ENCODE measurements at regions not wholly inside any gene's neighbourhood (a gene's known extent, or its start where the extent isn't known, plus 50 kb on each side); places are given as distances from the start of the nearest gene placed in this dataset.
"Not testable (repeated sequence)": the region's sequence is repeated elsewhere in the genome, so short reads cannot be mapped to it uniquely, and the experiment has no call there.

DNA sequence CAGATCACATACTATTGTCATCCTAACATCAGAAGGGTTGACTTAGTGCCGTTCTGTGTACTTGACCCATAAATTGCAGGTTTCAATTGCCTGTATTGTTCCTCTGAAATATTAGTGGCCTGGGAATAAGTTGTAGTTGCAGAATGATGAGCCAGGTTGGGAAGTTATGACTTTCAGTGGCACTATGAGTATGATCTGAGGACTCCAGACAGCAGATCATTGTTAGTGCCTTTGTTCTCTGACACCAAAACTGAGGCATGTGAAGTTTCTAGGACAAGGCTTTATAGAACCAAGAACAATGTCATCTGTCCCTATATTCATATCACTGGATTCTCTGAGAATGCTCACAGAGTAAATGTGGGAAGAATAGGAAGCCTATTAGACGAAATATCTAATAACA, 403.7 kb downstream of the STK39 start:
- DNase-seq (ENCODE audit: low read depth in 2 of 2), result no peak

DNA sequence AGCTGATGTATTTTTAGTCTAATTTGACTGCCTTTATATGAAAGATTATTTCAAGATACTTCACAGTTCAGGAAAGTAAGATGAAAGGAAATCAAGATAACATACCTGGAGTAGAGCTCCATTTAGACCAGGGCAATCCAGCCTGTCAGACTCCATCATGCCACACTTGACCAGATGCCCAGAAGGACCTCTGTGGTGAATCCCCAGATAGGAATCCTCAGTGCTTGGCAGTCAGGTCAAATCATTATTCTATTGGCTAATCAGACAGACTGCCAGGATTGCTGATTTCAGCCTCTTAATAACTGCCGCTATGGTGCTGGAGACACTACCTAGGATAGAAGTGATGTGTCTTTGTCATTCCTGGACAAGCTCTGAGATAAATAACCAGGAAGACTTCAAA, 404.2 kb downstream of the STK39 start:
- DNase-seq (ENCODE audit: low read depth in 2 of 2), result no peak

DNA sequence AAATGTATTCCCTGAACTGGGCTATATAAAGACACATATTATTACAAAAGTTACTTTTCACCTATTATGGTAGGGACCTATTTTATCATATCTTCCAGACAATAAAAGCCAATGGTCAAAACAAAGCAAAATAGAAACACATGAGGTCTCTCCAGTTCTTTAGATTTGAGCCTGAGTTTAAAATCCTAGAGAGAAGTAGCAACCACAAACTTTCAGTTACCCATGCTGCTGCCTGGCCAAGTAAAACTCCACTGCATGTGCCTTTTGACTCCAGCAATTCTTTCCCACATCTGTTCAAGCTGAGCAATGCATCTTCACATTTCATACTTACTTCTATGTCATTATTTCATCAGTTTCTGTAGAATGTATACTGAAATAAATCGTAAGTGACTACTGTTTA, 405.3 kb downstream of the STK39 start:
- no peak for DNase-seq (ENCODE audit: low read depth in 2 of 2)

DNA sequence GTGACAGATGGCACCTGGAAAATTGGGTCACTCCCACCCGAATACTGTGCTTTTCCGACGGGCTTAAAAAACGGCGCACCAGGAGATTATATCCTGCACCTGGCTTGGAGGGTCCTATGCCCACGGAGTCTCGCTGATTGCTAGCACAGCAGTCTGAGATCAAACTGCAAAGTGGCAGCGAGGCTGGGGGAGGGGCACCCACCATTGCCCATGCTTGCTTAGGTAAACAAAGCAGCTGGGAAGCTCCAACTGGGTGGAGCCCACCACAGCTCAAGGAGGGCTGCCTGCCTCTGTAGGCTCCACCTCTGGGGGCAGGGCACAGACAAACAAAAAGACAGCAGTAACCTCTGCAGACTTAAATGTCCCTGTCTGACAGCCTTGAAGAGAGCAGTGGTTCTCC, 412.1 kb downstream of the STK39 start:
- DNase-seq (ENCODE audit: low read depth in 2 of 2), result not testable (repeated sequence)

DNA sequence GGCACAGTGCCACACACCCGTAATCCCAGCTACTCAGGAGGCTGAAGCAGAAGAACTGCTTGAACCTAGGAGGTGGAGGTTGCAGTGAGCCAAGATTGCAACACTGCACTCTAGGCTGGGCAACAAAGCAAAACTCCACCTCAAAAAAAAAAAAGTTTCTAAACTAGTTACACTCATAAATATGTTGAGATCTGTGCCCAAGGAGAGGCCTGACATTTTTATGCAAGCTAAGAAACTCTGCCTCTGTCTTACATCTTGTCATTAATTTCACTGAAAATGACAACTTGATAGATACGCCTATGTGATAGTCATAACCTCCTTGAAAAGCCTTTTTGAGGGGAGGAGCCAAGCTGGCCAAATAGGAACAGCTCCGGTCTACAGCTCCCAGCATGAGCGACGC, 412.7 kb downstream of the STK39 start:
- DNase-seq (ENCODE audit: low read depth in 2 of 2), result no peak

DNA sequence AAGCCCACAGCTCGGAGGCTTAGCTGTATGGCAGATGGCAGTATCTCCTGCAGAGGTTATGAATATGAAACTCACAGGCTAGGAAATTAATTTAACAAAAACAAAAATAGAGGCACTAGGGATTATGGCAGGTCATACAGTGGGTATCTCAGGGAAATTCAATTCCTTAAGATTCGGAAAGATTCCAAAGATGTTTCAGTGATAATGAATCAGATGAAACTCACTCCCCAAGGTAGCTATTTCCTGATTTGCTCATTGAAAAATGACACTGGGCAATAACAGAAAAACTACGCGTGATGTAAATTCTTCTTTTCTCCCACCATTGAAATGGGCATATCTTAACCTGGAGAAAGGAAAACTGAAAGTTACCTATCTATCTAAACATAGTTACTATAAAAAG, 414.1 kb downstream of the STK39 start:
- DNase-seq (ENCODE audit: low read depth in 2 of 2), result no peak

DNA sequence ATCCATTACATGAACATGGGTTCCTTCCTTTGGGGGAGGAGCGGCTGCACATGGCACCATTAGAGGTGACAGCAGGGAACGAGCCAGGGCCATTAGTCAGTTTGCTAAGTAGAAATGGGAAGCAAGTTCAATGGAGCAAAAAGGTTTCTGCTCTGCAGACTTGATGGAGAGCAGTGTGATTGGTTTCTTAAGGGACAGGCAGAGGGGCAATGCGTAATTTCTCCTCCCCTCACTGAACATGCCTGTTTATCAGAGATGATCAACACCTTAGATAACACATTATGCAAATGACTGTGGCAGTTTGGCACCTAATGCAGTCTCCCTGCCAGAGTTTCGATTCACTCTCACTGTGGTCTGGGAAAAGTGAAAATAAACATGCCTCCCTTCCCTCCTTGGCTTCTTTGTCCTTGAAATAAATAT, 414.5 kb downstream of the STK39 start:
- DNase-seq (ENCODE audit: low read depth in 2 of 2), result no peak

DNA sequence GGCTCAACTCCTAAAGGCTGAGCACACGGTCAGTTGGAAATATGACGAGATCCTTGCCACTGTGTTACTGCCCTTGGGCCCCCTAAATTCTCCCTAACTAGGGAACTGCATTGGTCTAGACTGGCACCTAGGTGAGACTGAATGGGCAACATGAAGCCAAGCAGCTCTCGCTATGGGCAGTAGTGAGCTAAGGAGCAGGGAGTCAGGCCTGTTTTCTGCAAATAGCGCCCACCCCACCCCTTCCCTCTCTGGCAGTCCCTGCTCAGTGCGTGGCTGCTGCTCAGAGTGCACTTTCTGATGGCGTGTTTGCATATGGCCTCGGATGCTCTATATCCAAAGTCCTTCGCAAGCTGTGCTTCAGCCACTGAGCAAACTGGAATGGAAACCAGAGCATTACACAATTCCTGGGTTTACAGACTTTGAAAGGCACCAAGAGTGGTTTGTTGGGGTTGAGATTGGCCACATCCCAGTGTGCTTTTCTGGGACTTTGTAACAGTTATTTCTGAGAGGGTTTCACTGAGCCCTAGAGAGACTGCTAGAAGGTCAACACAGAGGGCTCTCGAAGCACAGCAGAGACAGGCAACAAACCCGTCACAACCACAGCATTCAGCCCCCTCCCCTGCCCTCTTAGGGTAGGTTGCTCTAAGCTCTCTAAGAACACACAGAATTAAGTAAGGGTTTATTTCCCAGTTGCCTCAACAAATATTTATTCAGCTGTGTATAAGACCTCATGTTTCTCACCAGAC, 419.9 kb downstream of the STK39 start:
- no peak for DNase-seq (ENCODE audit: low read depth in 2 of 2)

DNA sequence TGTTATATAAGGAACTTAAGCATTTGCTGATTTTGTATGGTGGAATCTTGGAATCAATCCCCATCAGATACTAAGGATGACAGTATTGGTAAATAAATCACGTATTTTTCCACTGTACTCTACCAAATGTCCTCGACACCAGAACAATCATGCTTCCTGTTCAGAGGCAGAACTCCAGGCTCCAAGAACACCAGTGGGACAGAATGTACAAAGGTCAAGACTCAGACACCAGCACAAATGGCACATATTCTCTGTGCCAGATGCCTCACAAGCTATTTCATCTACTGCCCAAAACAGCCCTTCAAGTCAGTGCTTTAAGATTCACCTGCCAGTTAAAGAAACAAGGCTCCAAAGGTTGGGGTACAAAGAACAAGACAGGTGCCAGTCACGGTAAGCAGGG, 420.5 kb downstream of the STK39 start:
- DNase-seq (ENCODE audit: low read depth in 2 of 2), result no peak

DNA sequence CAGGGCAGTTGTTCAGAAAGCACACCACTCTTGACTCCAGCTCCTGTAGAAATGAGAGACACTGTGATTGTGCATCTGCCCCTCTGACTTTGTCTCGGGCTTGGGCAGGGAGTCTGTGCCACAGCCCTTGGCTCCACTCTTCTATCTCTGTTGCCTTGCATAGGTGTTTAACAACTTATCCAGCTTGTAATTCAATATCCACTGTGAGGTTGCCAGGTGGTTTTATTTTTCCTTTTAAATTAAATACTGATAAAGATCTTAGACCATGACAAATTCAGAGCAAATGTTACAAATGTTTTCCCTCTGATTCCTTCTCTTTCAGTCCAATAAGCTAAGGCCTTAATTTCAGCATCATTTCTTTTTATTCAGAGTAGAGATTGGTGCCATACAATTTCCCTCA, 421.7 kb downstream of the STK39 start:
- DNase-seq (ENCODE audit: low read depth in 2 of 2), result no peak

DNA sequence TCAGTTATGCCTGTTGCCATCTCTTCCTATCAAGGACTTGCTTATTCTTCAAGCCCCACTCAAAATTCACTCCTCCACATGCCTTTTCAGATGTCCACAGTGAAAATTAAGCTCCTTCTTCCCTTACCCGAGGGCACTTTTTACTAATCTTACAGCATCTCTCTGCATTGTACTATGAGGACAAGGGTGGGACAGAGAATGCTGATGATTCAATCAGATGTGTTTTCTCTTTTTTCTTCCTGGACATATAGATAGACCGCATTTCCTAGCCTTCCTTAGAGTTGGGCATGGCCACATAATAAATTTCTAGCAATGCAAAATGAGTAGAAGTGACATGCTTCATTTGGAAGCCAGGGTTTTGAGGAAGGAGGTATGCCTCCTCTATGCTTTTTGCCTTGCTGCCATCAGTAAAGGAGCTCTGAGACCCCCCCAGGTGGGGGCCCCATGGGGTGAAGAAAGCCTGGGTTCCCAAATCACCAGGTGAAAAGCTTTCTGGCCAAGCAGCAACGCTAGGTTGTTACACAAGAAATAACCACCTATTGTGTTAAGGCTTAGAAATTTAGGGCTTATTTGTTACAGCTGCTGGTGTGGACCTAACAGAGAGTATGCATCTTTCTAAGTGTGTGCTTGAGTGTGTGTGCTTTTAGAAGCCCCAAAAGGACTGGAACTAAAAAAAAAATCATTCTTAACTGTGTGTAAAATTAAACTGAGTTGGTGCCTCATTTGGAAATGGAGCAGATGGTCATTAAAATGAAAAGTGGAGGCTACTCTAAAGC, 424.5 kb downstream of the STK39 start:
- DNase-seq (ENCODE audit: low read depth in 2 of 2), result no peak

DNA sequence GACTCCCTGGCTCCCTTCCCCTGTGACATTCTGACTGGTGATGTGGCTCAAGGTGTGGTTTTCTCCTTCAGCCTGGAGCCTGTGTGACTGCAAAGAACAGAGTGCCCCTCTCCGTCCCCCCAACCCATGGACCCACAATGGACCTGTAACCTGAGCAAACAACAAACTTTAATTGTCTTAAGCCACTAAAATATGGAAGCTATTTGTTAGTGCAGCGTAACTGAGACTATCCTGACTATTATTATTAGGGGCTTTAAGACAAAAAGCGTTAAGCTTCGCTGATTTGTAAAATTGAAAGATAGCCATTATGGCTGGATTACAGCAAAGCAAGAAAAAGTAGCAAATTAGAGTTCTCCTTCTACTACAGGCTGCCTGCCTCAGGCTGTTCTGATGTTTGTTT, 426.9 kb downstream of the STK39 start:
- DNase-seq (ENCODE audit: low read depth in 2 of 2), result no peak

DNA sequence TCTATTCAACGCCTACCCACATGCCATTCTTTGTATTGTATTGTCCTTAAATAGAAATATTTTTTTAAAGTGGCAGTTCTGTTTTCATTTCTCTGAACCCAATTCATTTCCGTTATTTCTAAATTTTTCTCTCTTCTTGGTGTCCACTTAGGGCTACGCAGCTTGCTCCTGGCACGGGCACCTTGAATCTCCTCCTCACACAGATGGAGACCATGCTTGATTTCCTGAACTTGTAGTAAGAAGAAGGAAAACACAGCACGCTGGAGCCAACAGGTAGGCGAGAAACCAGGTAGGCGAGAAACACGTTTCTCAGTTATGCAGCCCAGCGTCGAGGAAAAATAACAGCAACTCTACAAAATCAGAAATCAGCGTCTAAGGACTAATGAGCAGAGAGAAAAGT, 428.9 kb downstream of the STK39 start:
- DNase-seq (ENCODE audit: low read depth in 2 of 2), result no peak

DNA sequence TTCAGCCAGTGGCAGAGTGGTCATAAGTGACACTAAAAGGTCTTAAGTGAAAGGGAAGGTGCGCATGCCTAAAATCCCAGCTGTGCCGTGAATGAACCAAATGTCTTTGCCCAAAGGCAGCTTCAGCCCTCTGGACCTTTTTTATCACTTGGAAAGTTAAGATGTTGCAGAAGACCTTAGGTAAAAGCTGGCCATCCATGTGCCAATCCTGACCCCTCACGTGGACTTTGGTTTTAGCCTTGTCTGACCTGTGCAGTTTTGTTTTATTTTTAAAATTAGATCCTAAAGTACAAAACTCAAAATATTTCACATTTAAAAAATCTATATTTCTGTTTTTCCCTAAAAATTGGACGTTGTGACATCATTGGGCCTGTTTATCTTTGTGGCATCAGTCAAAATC, 429.5 kb downstream of the STK39 start:
- no peak for DNase-seq (ENCODE audit: low read depth in 2 of 2)

DNA sequence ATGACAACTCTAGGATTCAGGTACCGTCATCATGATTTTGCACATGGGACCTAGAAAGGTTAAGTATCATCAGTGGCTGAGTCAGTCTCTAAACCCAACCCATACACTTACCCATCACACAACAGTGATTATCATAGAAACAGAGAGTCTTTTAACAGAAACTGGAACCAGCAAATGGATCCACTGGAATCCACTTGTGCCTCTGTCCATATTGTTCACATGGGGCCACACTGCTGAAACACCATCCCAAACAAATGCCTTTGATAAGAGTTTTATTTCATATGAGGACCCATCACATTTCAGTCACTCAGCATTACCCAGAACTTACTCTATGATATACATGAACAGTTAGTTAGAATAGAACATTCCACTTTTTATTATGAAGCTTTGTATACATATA, 430.0 kb downstream of the STK39 start:
- DNase-seq (ENCODE audit: low read depth in 2 of 2), result no peak

DNA sequence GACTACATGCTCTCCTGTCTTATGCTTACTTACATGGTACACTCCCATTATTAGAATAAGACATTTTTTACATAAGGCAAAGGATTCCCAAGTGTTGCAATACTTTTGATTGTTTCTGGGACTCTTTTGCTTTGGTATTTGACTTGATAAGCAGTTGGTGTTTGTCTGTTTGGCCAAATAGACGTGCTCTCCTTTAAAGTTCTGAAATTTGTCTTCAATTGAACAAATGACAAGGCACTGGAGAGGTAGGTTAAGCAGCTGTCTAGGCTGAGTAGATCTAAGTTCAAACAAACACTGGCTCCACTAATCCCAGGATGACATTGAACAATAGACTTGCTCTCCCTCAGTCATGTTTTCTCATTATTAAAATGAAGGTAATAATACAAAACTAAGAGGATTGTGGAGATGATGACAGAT, 430.5 kb downstream of the STK39 start:
- DNase-seq (ENCODE audit: low read depth in 2 of 2), result no peak

DNA sequence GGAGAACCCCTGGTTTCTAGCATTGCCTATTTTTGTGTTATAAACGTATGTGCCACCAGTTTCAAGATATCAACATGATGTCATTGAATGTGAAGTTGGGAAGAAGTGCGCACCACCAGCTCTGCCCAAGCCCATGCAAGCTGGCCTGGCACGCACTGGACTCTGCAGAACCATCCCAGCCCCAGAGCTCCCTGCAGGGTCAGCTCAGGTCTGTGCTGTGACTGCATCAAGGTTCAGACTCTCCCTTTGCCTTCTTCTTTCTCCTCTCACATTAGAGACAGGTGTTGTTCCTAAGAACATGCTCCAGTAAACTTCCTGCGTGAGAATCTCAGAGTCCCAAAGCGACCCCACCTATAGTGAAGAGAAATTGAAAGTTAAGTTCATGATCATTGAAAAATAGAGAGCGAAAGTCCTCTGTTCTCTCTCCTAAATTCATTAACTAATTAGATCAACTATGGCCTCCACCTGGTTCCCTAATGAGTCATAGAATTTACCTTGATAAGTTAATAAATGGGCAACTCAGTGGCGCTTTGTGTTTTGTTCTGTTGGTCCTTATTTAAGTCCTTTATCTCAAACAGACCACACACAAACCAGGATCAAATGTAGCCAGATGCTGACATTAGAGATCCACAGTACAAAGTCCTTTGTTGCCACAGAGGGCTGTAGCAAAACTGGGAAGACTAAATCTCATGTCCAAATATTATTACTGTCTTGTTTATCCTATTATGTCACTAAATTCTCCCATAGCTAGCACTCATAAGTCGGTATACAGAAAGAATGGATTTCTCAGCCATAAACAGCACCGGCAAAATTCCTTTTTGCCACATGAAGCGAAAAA, 432.3 kb downstream of the STK39 start:
- no peak for DNase-seq (ENCODE audit: low read depth in 2 of 2)

DNA sequence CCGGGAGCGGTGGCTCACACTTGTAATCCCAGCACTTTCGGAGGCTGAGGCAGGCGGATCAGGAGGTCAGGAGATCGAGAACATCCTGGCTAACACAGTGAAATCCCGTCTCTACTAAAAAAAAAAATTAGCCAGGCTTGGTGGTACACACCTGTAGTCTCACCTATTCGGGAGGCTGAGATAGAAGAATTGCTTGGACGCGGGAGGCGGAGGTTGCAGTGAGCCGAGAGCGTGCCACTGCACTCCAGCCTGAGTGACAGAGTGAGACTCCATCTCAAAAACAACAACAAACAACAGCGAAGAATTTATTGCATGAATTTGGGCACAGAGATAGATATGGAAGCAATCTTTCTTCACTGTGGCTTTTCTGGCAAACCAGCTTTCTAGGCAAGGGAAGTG, 432.9 kb downstream of the STK39 start:
- not testable (repeated sequence) for DNase-seq (ENCODE audit: low read depth in 2 of 2)

DNA sequence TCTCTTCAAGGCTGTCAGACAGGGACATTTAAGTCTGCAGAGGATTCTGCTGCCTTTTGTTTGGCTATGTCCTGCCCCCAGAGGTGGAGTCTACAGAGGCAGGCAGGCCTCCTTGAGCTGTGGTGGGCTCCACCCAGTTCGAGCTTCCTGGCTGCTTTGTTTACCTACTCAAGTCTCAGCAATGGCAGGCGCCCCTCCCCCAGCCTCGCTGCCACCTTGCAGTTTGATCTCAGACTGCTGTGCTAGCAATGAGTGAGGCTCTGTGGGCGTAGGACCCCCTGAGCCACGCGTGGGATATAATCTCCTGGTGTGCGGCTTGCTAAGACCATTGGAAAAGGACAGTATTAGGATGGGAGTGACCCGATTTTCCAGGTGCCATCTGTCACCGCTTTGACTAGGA, 437.6 kb downstream of the STK39 start:
- not testable (repeated sequence) for DNase-seq (ENCODE audit: low read depth in 2 of 2)

DNA sequence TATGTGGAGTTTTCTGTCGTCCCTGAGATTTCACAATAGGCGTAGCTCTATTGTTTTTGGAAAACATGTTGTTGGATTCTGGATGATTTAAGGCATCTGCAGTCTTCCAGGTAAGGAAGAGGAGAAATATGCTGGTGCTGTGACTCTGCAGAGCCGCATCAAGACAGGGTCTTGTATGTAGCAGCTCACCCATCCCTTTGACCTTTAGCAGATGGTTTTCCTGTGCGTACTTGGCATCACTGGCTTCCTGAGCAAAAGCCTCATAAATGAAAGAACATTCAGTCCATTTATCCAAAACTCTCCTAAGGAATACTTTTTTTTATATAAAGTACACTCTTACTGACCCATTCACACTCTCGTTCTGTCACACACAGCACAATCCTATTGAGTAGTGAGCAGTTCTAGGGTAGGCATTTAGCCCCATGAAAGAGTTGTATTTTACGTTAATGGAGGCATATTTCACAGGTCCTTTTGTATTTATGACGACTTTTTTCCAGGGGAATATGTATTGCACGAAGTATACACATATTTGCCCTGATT, 443.9 kb downstream of the STK39 start:
- DNase-seq (ENCODE audit: low read depth in 2 of 2), result no peak

DNA sequence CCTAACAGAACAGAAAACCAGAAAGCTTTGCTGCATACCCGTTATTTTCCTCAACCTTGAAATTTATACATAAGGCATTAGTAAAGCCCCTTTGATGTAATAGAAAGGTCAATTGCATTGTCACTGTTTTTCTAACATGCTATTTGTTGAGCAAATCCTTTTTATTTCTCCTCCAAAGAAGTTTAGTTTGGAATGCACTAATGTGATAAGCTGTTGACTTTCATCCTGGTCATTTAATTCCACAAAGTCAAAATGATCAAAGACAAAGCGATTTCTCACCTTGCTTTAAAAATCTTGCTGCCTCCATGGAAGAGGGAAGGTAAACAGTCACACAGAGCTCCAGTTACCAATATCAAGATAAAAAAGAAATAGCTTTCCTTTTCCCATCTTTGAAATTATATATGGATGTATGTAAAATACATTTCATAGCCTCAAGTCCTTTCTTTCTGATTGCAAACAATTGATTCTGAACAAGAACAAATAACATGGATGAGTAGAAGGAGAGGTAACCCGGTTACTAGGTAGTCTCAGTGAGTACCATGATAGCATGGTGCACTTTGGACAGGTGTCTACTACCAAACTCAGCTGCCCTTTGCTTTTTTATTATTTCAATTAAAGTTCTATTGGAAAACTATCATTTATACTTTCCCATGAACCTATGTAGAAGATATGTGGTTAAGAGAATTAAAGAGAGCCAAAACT, 452.7 kb downstream of the STK39 start:
- DNase-seq (ENCODE audit: low read depth in 2 of 2), result no peak

Measured in lung microvascular endothelial cell (primary cell).